Cardiac fibroblast (primary cell): ENCODE measurements at regions not wholly inside any gene's neighbourhood (a gene's known extent, or its start where the extent isn't known, plus 50 kb on each side); places are given as distances from the start of the nearest gene placed in this dataset.
"Not testable (repeated sequence)": the region's sequence is repeated elsewhere in the genome, so short reads cannot be mapped to it uniquely, and the experiment has no call there.

ENCODE experiments used
- DNase-seq, 2 donors: peaks; one replicate each; pipeline versions ENCODE4 v3.0.0 to v3.0.0-alpha.2; 2010; ENCODE audit warnings: low read depth in 2 of 2
- H3K4me3 ChIP-seq, 2 donors: replicated peaks in 1 of 2; 1 replicate in 1 of 2; 2 replicates in 1 of 2; pipeline ENCODE4 v1.5.1; 2011; ENCODE audit warnings: low read depth in 2 of 2, low read length in 2 of 2, mild to moderate bottlenecking in 2 of 2, moderate library complexity in 1 of 2
- TF ChIP-seq, protein P1 (sequence below): IDR thresholded peaks from one replicate; pipeline ENCODE4 v1.5.1; 2011; ENCODE audit warnings: low read depth, mild to moderate bottlenecking, low read length, inconsistent platforms

DNA sequence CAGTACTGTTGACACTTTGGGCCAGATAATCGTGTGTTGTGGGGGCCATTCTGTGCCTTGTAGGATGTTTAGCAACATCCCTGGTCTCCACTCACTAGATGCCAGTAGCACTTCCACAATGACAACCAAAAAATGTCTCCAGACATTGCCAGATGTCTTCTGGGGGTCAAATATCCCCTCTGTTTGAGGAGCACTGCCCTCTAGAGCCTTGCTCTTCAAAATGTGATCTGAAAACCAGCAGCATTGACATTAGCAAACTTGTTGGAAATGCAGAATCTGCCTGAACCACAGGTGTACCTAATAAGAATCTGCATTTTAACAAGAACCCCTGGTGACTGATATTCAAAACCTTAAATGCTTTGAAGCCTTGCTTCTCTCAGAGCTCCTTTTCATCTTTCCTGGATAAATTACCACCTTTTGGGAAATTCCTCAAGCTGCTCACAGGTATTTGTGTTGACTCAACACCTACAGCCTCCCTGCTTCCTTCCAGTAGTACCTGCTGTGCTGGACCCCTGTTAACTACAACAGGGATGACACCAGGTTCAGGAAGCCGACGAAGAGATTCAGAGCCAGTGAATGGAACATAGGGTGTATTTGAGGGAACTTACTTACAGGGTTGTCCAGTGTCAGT lies 459.0 kb upstream of the NR3C2 start:
- no peak for DNase-seq
- TF ChIP-seq, protein P1, sequence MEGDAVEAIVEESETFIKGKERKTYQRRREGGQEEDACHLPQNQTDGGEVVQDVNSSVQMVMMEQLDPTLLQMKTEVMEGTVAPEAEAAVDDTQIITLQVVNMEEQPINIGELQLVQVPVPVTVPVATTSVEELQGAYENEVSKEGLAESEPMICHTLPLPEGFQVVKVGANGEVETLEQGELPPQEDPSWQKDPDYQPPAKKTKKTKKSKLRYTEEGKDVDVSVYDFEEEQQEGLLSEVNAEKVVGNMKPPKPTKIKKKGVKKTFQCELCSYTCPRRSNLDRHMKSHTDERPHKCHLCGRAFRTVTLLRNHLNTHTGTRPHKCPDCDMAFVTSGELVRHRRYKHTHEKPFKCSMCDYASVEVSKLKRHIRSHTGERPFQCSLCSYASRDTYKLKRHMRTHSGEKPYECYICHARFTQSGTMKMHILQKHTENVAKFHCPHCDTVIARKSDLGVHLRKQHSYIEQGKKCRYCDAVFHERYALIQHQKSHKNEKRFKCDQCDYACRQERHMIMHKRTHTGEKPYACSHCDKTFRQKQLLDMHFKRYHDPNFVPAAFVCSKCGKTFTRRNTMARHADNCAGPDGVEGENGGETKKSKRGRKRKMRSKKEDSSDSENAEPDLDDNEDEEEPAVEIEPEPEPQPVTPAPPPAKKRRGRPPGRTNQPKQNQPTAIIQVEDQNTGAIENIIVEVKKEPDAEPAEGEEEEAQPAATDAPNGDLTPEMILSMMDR = no peak
- H3K4me3 ChIP-seq = no peak overlapping the region

DNA sequence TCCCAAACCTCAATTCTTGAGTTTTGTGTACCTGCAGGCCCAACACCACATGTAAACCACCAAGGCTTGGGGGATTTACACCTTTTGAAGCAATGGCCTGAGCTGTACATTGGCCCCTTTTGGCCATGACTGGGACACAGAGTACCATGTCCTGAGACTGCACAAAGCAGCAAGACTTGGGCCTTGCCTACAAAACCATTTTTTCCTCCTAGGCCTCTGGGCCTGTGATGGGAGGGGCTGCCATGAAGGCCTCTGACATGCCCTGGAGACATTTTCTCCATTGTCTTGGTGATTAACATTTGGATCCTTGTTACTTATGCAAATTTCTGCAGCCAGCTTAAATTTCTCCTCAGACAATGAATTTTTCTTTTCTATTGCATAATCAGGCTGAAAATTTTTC lies 455.9 kb upstream of the NR3C2 start:
- DNase-seq, H3K4me3 ChIP-seq: not testable (repeated sequence)

DNA sequence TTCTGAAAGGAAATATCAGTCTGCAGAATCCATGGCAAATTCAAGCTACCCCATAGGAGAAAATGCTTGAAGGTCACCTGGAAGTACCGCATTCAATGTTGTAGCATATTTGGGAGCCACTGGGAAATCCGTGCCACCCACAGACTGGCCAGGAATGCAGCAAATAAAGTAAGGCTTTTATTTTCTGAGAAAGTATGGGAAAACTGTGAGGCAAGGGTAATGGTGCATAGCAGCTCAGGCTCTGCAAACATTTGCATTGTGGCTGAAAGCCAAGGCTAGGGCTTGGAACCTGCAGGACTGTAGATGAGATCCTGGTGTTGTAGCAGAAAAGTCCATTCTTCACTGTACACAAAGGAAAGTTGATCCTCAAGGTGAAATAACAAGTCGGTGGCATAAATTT lies 450.9 kb upstream of the NR3C2 start:
- DNase-seq = no peak
- no peak overlapping the region for H3K4me3 ChIP-seq
- TF ChIP-seq, protein P1 = no peak

DNA sequence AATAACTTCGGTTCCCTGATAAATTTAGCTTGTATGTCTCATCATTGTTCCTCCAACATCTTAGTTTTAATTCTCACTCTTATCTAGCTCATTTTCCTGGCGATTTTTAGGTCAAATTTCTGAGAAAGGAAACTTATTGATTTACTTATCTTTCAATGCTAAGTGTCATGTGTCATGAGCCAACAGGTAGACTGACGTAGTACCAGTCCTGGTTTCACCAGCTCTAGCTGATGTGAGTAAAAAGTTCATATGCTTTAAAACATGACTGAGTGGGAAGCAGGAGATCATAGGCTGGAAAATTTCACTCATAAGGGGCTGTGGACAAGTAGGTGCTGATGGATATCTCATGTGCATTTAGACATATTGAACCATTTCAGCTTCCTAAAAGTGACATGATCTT lies 441.7 kb upstream of the NR3C2 start:
- DNase-seq = no peak
- TF ChIP-seq, protein P1 = no peak
- H3K4me3 ChIP-seq = no peak overlapping the region

DNA sequence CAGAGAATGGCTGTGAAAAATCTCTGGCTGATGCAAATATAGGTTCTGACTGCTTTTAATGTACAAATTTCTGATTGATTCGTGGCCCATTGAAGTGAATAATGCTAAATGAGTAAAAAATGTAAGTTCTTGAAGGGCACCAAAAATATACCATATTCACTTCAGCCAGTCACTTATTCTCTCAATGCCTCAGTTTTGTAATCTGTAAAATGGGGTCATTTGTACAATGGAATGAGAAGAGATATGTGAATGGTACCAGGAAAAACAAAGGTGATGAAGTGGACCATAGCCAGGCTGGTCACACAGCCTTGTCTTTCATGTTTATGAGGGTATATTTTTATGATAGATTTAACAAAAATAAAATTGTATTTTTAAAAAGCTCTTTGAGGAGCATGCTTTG lies 441.2 kb upstream of the NR3C2 start:
- no peak for DNase-seq
- no peak overlapping the region for H3K4me3 ChIP-seq
- TF ChIP-seq, protein P1 = no peak

DNA sequence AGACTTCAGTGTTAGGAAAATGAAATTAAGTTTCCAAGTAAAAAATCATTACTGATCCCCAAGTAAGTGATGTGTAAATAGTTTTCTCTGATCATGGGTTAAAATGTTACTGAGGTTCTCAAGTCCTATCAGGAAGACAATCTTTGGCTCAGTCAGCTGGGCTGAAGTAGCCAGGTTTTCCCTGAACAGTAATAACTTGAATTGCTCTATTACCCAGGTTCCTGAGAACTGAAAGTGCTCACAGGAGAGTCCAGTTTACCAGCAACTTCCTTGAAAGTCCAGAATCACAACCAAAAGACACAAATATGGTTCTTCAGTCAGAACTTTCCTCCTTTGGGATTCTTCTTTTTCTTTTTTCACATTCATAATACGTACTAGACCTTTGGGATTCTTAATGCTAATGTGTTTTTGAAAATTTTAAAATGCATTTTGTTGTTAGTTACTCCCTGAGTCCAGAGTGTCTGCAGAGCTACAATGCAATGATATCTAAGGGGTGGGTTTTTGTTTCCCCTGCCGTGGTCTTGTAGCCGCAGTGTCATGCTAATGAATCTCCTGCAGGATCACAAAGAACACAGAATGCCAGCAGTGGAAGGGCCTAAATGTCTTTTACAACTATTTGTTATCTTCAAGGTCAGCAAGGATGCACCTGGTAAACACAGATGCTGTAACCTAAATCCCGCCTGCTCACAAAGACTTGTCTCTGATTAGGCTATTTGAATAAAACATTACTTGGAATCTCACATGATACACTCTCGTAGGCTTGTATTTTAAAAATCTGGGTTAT lies 439.8 kb upstream of the NR3C2 start:
- no peak overlapping the region for H3K4me3 ChIP-seq
- DNase-seq = no peak
- TF ChIP-seq, protein P1 = no peak

DNA sequence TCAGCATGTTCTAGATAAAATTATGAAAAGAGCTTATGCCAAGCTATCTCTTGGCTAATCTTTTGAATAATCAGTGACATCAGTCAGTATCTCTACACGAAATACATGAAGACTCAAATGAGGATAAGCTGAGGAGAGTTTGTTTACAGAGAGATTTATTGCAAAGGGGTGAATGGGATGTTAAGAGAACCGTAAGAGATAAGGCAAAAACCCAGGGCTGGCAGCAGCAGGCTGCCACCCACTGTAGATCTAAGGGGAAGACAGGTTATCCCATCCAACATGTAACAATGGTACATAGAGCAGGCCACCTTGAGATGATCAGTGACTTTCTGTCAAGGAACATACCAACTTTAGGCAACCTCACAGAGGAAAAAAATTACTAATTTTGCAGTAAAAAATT lies 432.1 kb upstream of the NR3C2 start:
- TF ChIP-seq, protein P1 = no peak
- no peak for DNase-seq
- H3K4me3 ChIP-seq = no peak overlapping the region
